DMS 273 treated with DMSO at 0.1 percent for 48 hours (cell line): ENCODE measurements at regions not wholly inside any gene's neighbourhood (a gene's known extent, or its start where the extent isn't known, plus 50 kb on each side); places are given as distances from the start of the nearest gene placed in this dataset.

ENCODE experiments used
- DNase-seq: peaks from one replicate; lab custom pipeline; 2025; lab: John Stamatoyannopoulos, UW

GRCh38 chr10:108787932-108788331, 1135.4 kb downstream of the XPNPEP1 start:
- no peak for DNase-seq

- no peak for DNase-seq
Measured at GRCh38 chr10:108785011-108785410, 1138.3 kb downstream of the XPNPEP1 start.

GRCh38 chr10:108784534-108784933, 1138.8 kb downstream of the XPNPEP1 start:
- no peak for DNase-seq

GRCh38 chr10:108783897-108784296, 1139.4 kb downstream of the XPNPEP1 start:
- DNase-seq: no peak

GRCh38 chr10:108782411-108782810, 1140.9 kb downstream of the XPNPEP1 start:
- no peak for DNase-seq

GRCh38 chr10:108779501-108779900, 1143.8 kb downstream of the XPNPEP1 start:
- DNase-seq: no peak

GRCh38 chr10:108775911-108776475, 1147.3 kb downstream of the XPNPEP1 start:
- no peak for DNase-seq

- no peak for DNase-seq
Measured at GRCh38 chr10:108771106-108771505, 1152.2 kb downstream of the XPNPEP1 start.

- no peak for DNase-seq
Measured at GRCh38 chr10:108765794-108766193, 1157.5 kb downstream of the XPNPEP1 start.

- DNase-seq: no peak
Measured at GRCh38 chr10:108757946-108758345, 1165.4 kb downstream of the XPNPEP1 start.

- no peak for DNase-seq
Measured at GRCh38 chr10:108755646-108756045, 1167.7 kb downstream of the XPNPEP1 start.

GRCh38 chr10:108753326-108753725, 1170.0 kb downstream of the XPNPEP1 start:
- DNase-seq: no peak

- no peak for DNase-seq
Measured at GRCh38 chr10:108749042-108749441, 1174.3 kb downstream of the XPNPEP1 start.

- no peak for DNase-seq
Measured at GRCh38 chr10:108736111-108736510, 1187.2 kb downstream of the XPNPEP1 start.

GRCh38 chr10:108735380-108735779, 1187.9 kb downstream of the XPNPEP1 start:
- DNase-seq: no peak

- no peak for DNase-seq
Measured at GRCh38 chr10:108721874-108722273, 1201.4 kb downstream of the XPNPEP1 start.

GRCh38 chr10:108716352-108716751, 1207.0 kb downstream of the XPNPEP1 start:
- no peak for DNase-seq

GRCh38 chr10:108709927-108710722, 1213.2 kb downstream of the XPNPEP1 start:
- no peak for DNase-seq

- no peak for DNase-seq
Measured at GRCh38 chr10:108708363-108708762, 1214.9 kb downstream of the XPNPEP1 start.

- DNase-seq: no peak
Measured at GRCh38 chr10:108696792-108697477, 1226.4 kb downstream of the XPNPEP1 start.

- no peak for DNase-seq
Measured at GRCh38 chr10:108691126-108691525, 1232.2 kb downstream of the XPNPEP1 start.

- DNase-seq: no peak
Measured at GRCh38 chr10:108690530-108690929, 1232.8 kb downstream of the XPNPEP1 start.

- no peak for DNase-seq
Measured at GRCh38 chr10:108689891-108690290, 1233.4 kb downstream of the XPNPEP1 start.
